Transverse colon (tissue), 3 donors: ENCODE measurements at regions not wholly inside any gene's neighbourhood (a gene's known extent, or its start where the extent isn't known, plus 50 kb on each side); places are given as distances from the start of the nearest gene placed in this dataset.

ENCODE experiments used
- EP300 ChIP-seq: sonication (generic); formaldehyde crosslinking; IDR thresholded peaks from one replicate; pipeline ENCODE4 v1.6.1; 2017; ENCODE audit warnings: antibody characterized with exemption, low read depth
- POLR2AphosphoS5 ChIP-seq, 3 donors: sonication (generic); formaldehyde crosslinking; IDR thresholded peaks; one replicate each; pipeline ENCODE4 v1.6.1; 2016; ENCODE audit warnings: antibody characterized with exemption in 3 of 3

DNA sequence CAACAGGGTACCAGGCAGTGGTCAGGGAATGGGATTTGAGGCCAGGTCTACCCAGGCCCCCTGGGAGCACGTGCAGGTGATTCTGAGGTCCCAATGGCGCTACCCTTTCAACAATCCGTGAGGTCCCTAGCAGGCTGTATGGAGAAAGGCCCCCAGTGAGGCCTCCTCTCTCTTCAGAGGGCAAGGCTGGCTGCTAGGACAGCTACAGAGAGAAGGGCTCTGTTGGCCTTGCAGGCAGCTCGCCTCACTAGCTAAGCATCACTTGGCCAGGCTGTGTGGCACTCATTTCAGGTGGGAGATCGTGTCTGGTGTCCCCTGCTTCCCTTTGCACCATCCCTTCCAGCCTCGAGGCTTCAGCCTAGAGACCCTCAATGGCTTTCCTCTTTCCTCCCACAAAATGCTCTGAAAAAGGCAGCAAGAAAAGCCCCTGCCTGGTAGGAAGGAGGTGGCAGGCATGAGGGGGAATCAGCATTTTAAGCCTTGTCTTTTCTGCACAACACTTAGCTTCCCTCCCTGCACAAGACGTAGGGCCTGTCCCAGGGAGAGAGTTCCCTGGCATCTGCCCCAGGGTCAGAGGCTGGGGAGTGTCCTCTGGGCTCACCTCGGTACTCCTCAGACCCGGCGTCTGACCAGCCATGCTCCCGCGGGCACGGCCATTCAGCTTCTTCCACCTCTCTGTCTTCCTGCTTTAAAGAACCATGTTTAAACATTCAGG is 111.8 kb downstream of the ASB7 start:
- TF ChIP-seq POLR2AphosphoS5 (IDR thresholded peaks at IDR 0.05) (no peak), EP300 (no peak)
